ENCODE measurements at regions not wholly inside any gene's neighbourhood (a gene's known extent, or its start where the extent isn't known, plus 50 kb on each side); places are given as distances from the start of the nearest gene placed in this dataset.

DNA sequence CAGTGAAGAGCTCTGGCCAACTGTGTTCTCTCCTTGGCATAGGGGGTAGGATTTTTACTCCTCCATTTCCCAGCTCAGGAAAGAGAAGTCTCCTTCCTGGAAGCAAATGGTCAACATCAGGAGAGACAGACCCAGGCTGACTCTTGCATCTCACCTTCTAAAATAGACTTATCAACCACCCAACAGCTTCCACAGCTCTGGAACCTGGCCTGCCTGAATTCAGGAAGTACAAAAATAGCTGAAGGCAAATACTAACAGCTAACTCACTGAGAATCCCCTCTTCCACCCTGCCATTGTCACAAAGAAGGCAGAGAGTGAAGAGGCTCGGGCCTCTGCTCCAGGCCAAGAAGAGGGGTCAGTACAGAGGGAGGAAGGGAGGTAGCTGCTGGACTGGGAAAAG, 213.6 kb downstream of the NXPE2 start:
- Histone ChIP-seq H3K36me3 (ENCODE audit: control insufficient read depth, insufficient read depth, low read length) (no peaks in the 10 kb centered on the region), H3K4me3 (replicated peaks; ENCODE audit: low read depth, low read length) (no peak overlapping the region), H3K27me3 (replicated peaks; ENCODE audit: control insufficient read depth, insufficient read depth, low read length) (no peaks in the 10 kb centered on the region)
- DNase-seq (ENCODE audit: extremely low read depth, insufficient read length): no peak
- no peak for TF ChIP-seq CTCF (IDR thresholded peaks at IDR 0.05; ENCODE audit: insufficient read depth, low read length, poor library complexity, severe bottlenecking)

DNA sequence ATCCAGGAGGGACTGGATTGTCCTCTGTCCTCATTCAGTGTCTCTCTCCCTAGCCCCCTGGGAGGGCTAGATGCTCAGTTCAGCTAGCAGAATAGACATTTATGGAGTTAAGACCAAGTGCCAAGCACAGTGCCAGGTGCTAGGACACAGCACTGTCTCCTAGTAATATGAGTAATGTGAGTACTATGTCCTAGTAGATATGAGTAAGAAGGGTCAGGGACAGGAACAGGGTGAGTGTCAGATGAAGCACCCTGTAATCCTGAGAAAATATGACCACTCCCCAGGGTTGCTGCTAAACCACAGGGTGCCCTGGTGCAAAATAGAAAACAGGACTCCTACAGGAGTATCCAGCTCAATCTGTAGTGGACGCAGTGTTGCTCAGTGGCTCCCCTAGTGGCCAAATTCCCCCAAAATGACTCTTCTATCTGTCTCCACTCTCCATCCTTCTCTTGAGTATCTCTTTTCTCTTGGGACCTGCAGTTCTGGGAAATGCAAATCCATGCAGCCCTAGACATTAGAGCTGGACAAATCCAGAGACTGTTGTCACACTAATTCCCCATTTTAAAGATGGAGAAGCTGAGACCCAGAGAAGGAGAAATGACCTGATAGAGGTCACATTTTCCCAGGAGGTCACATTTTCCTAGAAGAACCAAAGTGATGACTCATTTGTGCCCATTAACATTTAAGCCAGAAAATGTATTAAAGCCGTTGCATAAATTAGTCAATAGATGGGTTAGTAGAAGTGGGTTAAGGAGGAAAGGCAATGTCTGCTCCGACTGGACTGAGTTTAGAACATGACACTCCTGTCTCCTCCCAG, 214.3 kb downstream of the NXPE2 start:
- H3K27me3 ChIP-seq (replicated peaks; ENCODE audit: control insufficient read depth, insufficient read depth, low read length): no peaks in the 10 kb centered on the region
- no peak for DNase-seq (ENCODE audit: extremely low read depth, insufficient read length)

DNA sequence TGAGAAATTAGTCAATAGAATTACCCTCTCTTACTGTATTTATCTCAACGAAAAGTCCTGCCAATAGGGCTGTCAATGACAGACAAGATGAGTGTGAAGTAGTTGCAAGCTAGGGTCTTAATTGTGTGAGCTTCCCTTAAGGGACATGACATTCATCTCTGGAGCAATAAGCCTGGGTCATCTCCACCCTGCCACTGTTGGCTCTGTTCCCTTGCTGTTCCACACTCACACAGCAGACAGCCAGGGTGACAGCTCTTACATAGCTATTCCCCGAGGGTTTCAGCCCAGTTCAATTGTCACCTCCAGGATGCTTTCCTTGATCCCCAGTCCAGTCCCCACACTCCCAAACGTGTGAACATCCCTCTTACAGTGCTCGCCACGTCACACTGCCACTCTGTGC, 215.0 kb downstream of the NXPE2 start:
- no peak for TF ChIP-seq CTCF (IDR thresholded peaks at IDR 0.05; ENCODE audit: insufficient read depth, low read length, poor library complexity, severe bottlenecking)
- Histone ChIP-seq H3K27me3 (replicated peaks; ENCODE audit: control insufficient read depth, insufficient read depth, low read length) (no peaks in the 10 kb centered on the region), H3K4me3 (replicated peaks; ENCODE audit: low read depth, low read length) (no peak overlapping the region), H3K36me3 (ENCODE audit: control insufficient read depth, insufficient read depth, low read length) (no peaks in the 10 kb centered on the region)
- DNase-seq (ENCODE audit: extremely low read depth, insufficient read length): no peak

More for the DNA sequence above, 214.3 kb downstream of the NXPE2 start:
- peak; percentile 69 for TF ChIP-seq CTCF (IDR thresholded peaks at IDR 0.05; ENCODE audit: insufficient read depth, low read length, poor library complexity, severe bottlenecking)
- Histone ChIP-seq H3K36me3 (ENCODE audit: control insufficient read depth, insufficient read depth, low read length) (no peaks in the 10 kb centered on the region), H3K4me3 (replicated peaks; ENCODE audit: low read depth, low read length) (no peak overlapping the region)

- no peak for TF ChIP-seq CTCF (IDR thresholded peaks at IDR 0.05; ENCODE audit: insufficient read depth, low read length, poor library complexity, severe bottlenecking)
- Histone ChIP-seq H3K4me3 (replicated peaks; ENCODE audit: low read depth, low read length) (no peak overlapping the region), H3K36me3 (ENCODE audit: control insufficient read depth, insufficient read depth, low read length) (no peaks in the 10 kb centered on the region), H3K27me3 (replicated peaks; ENCODE audit: control insufficient read depth, insufficient read depth, low read length) (no peaks in the 10 kb centered on the region)
- DNase-seq (ENCODE audit: extremely low read depth, insufficient read length): no peak
Observed at GRCh38 chr11:114896594-114896993, 218.3 kb downstream of the NXPE2 start.

- no peak for DNase-seq (ENCODE audit: extremely low read depth, insufficient read length)
- Histone ChIP-seq H3K27me3 (replicated peaks; ENCODE audit: control insufficient read depth, insufficient read depth, low read length) (no peaks in the 10 kb centered on the region; the same call in 1 of the 2 replicates), H3K4me3 (replicated peaks; ENCODE audit: low read depth, low read length) (no peak overlapping the region), H3K36me3 (ENCODE audit: control insufficient read depth, insufficient read depth, low read length) (no peaks in the 10 kb centered on the region)
- TF ChIP-seq CTCF (IDR thresholded peaks at IDR 0.05; ENCODE audit: insufficient read depth, low read length, poor library complexity, severe bottlenecking): no peak
Observed at GRCh38 chr11:114909866-114910265, 231.5 kb downstream of the NXPE2 start.
